Fibroblast of lung (primary cell): ENCODE measurements at regions not wholly inside any gene's neighbourhood (a gene's known extent, or its start where the extent isn't known, plus 50 kb on each side); places are given as distances from the start of the nearest gene placed in this dataset.
"Not testable (repeated sequence)": the region's sequence is repeated elsewhere in the genome, so short reads cannot be mapped to it uniquely, and the experiment has no call there.

Experiments used
- DNase-seq, 2 donors: peaks; one replicate each; pipeline versions ENCODE4 v3.0.0 to v3.0.0-alpha.2; 2010; ENCODE audit warnings: low read depth in 2 of 2
- H2AFZ ChIP-seq: 2 replicates; pipeline ENCODE4 v1.5.1; 2012; ENCODE audit warnings: low read length, control low read depth, inconsistent platforms
- H3K27ac ChIP-seq: 2 replicates; pipeline ENCODE4 v1.5.1; 2011; ENCODE audit warnings: low read length, control low read depth; ENCODE audit not compliant: insufficient read depth
- H3K27me3 ChIP-seq: 2 replicates; pipeline ENCODE4 v1.5.1; 2011; ENCODE audit warnings: mild to moderate bottlenecking, low read length; ENCODE audit not compliant: control insufficient read depth, insufficient read depth
- H3K36me3 ChIP-seq: 2 replicates; pipeline ENCODE4 v1.5.1; 2011; ENCODE audit warnings: low read length; ENCODE audit not compliant: control insufficient read depth, insufficient read depth
- H3K4me1 ChIP-seq: 2 replicates; pipeline ENCODE4 v1.5.1; 2011; ENCODE audit warnings: low read length; ENCODE audit not compliant: control insufficient read depth, insufficient read depth; ENCODE audit errors: extremely low read depth
- H3K4me2 ChIP-seq: 2 replicates; pipeline ENCODE4 v1.5.1; 2011; ENCODE audit warnings: low read length, control low read depth; ENCODE audit not compliant: insufficient read depth; ENCODE audit errors: extremely low read depth
- H3K4me3 ChIP-seq, 4 experiments: fragments of 200-600 bp in 1 of 4; sonication (generic) in 1 of 4; replicated peaks in 1 of 4; 2 replicates each; pipeline ENCODE4 v1.5.1; 2011 to 2016; ENCODE audit warnings: low read length in 4 of 4, low read depth in 3 of 4, mild to moderate bottlenecking in 3 of 4, control low read depth in 2 of 4, inconsistent platforms in 1 of 4, mixed read lengths in 1 of 4; ENCODE audit not compliant: insufficient read depth in 1 of 4; ENCODE audit errors: control extremely low read depth in 1 of 4
- H3K79me2 ChIP-seq: 2 replicates; pipeline ENCODE4 v1.5.1; 2012; ENCODE audit warnings: mild to moderate bottlenecking, low read length, inconsistent platforms; ENCODE audit not compliant: control insufficient read depth, insufficient read depth
- H3K9ac ChIP-seq: 2 replicates; pipeline ENCODE4 v1.5.1; 2011; ENCODE audit warnings: mild to moderate bottlenecking, low read length, control low read depth; ENCODE audit not compliant: insufficient read depth
- H3K9me3 ChIP-seq: 2 replicates; pipeline ENCODE4 v1.5.1; 2012; ENCODE audit warnings: low read depth, low read length; ENCODE audit not compliant: control insufficient read depth, insufficient read depth
- H4K20me1 ChIP-seq: 2 replicates; pipeline ENCODE4 v1.5.1; 2011; ENCODE audit warnings: low read length; ENCODE audit not compliant: control insufficient read depth, insufficient read depth; ENCODE audit errors: extremely low read depth
- EZH2 ChIP-seq: IDR thresholded peaks from 2 replicates; pipeline ENCODE4 v1.5.1; 2012; ENCODE audit warnings: low read length, control low read depth, mild to moderate bottlenecking; ENCODE audit errors: missing control alignments
- TF ChIP-seq, protein P1 (sequence below), 2 donors: IDR thresholded peaks in 1 of 2; conservative IDR thresholded peaks in 1 of 2; 1 replicate in 1 of 2; 2 replicates in 1 of 2; pipeline ENCODE4 v1.5.1; 2011 to 2012; ENCODE audit warnings: low read length in 2 of 2, control low read depth in 1 of 2, inconsistent platforms in 1 of 2, low read depth in 1 of 2, mild to moderate bottlenecking in 1 of 2

DNA sequence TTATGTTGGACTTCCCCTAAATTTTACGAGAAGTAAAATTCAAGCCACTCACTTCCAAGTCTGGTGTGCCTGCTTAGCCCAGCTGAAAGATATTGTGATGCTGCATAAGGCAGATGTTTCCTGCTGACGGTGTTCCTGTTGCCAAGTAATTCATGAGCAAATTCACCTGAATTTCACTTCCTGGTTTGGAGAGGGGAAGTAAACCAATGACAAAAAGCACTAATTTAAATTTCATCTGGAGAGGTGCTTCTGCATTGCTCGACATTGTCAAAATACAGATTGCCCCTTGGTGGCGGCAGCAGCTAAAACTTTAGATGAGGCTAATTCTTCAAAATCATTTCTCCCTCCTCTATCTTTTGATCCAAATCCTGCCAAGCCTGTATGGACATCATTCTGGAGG, 281.1 kb downstream of the AACS start:
- Histone ChIP-seq H3K4me1 (no peaks in the 10 kb centered on the region), H3K27ac (no peak overlapping the region), H3K27me3 (no peaks in the 10 kb centered on the region), H3K79me2 (no peaks in the 10 kb centered on the region), H3K9ac (no peak overlapping the region), H3K9me3 (no peaks in the 10 kb centered on the region), H3K36me3 (no peaks in the 10 kb centered on the region), H2AFZ (no peak overlapping the region), H3K4me3 (no peak overlapping the region), H3K4me2 (no peak overlapping the region), H4K20me1 (no peaks in the 10 kb centered on the region)
- TF ChIP-seq EZH2: no peak
- TF ChIP-seq, protein P1, sequence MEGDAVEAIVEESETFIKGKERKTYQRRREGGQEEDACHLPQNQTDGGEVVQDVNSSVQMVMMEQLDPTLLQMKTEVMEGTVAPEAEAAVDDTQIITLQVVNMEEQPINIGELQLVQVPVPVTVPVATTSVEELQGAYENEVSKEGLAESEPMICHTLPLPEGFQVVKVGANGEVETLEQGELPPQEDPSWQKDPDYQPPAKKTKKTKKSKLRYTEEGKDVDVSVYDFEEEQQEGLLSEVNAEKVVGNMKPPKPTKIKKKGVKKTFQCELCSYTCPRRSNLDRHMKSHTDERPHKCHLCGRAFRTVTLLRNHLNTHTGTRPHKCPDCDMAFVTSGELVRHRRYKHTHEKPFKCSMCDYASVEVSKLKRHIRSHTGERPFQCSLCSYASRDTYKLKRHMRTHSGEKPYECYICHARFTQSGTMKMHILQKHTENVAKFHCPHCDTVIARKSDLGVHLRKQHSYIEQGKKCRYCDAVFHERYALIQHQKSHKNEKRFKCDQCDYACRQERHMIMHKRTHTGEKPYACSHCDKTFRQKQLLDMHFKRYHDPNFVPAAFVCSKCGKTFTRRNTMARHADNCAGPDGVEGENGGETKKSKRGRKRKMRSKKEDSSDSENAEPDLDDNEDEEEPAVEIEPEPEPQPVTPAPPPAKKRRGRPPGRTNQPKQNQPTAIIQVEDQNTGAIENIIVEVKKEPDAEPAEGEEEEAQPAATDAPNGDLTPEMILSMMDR (conservative IDR thresholded peaks at IDR 0.05 in 1 of 2, IDR thresholded peaks at IDR 0.05 in 1 of 2; ENCODE audit: low read depth in 1 of 2, low read length in 2 of 2): no peak
- DNase-seq: no peak

DNA sequence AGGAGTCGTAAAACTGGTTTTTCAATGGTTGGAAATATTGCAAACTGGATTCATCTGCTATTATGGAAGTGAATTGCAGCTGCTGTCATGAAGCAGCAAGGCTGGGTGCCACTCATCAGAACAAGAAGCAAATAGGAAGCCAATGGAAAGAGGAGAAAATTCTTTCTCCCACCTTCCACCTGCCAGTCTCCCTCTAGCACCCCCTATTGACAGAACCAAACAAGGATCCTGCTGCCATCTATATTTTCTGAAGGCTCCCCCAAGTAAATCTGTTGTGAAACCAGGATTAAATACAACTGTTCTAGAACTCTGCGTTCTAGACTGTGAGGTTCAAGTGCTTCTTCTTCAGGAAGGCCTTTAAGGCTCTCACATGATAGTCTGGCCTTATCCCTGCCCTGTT, 286.6 kb downstream of the AACS start:
- H4K20me1 ChIP-seq: no peaks in the 10 kb centered on the region
- no peaks in the 10 kb centered on the region for H3K27me3 ChIP-seq
- no peak overlapping the region for H3K4me2 ChIP-seq
- no peaks in the 10 kb centered on the region for H3K4me1 ChIP-seq
- H3K4me3 ChIP-seq: no peak overlapping the region
- H3K9ac ChIP-seq: no peak overlapping the region
- no peak overlapping the region for H2AFZ ChIP-seq
- DNase-seq: no peak
- no peak overlapping the region for H3K27ac ChIP-seq
- H3K79me2 ChIP-seq: no peaks in the 10 kb centered on the region
- H3K36me3 ChIP-seq: no peaks in the 10 kb centered on the region
- H3K9me3 ChIP-seq: no peaks in the 10 kb centered on the region
- TF ChIP-seq EZH2: no peak
- TF ChIP-seq, protein P1 (conservative IDR thresholded peaks at IDR 0.05 in 1 of 2, IDR thresholded peaks at IDR 0.05 in 1 of 2; ENCODE audit: low read depth in 1 of 2, low read length in 2 of 2): no peak

DNA sequence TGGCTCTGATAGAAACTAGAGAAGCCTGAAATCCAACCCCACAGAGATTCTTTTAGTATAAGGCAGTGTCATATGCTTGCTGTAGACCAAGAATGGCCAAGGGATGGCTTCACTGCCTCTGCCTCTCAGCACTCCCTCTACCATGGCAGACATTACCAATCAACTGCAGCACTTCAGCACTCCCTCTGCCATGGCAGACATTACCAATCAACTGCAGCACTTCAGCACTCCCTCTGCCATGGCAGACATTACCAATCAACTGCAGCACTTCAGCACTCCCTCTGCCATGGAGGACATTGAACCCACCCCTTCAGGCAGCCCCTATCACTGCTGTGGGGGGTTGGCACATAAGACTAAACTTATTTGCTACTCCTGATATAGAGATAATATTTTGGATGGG, 287.8 kb downstream of the AACS start:
- H3K4me3 ChIP-seq, H3K27me3 ChIP-seq, H4K20me1 ChIP-seq, H3K27ac ChIP-seq, H3K79me2 ChIP-seq, H3K4me1 ChIP-seq, H3K9me3 ChIP-seq, DNase-seq, H2AFZ ChIP-seq, H3K4me2 ChIP-seq, H3K9ac ChIP-seq, H3K36me3 ChIP-seq: not testable (repeated sequence)

DNA sequence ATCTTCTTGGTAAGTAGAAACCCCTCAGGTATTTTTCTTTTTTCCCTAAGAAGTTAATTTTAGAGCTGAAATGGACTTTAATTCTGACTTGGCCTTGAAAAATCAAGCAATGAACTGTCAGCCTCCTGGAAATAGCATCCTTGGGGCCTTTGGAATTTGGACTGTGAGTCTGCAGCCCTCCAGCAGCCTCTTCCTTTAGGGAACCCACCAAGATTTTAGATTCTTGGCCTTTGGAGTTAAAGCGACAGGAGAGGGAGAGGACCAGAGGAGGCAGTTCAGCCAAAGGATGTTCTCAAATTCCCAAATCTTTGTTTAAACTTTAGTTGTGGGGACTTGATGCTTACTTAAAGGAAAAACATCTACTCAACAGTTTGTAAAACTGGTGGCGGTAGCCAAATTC, 288.6 kb downstream of the AACS start:
- no peak for DNase-seq
- H4K20me1 ChIP-seq: no peaks in the 10 kb centered on the region
- no peak for TF ChIP-seq EZH2
- TF ChIP-seq, protein P1 (conservative IDR thresholded peaks at IDR 0.05 in 1 of 2, IDR thresholded peaks at IDR 0.05 in 1 of 2; ENCODE audit: low read depth in 1 of 2, low read length in 2 of 2): no peak
- H3K4me3 ChIP-seq: no peak overlapping the region
- H3K9me3 ChIP-seq: no peaks in the 10 kb centered on the region
- H3K27ac ChIP-seq: no peak overlapping the region
- H2AFZ ChIP-seq: no peak overlapping the region
- H3K4me2 ChIP-seq: no peak overlapping the region
- no peaks in the 10 kb centered on the region for H3K4me1 ChIP-seq
- no peaks in the 10 kb centered on the region for H3K36me3 ChIP-seq
- no peak overlapping the region for H3K9ac ChIP-seq
- H3K27me3 ChIP-seq: no peaks in the 10 kb centered on the region
- no peaks in the 10 kb centered on the region for H3K79me2 ChIP-seq
